GM23338 (cell line): ENCODE measurements at regions not wholly inside any gene's neighbourhood (a gene's known extent, or its start where the extent isn't known, plus 50 kb on each side); places are given as distances from the start of the nearest gene placed in this dataset.

ENCODE experiments used
- CREB1 ChIP-seq: fragments of 250-450 bp; sonication (Bioruptor Pico); IDR thresholded peaks from 2 replicates; pipeline ENCODE4 v1.5.0; 2020; ENCODE audit warnings: low read depth, mild to moderate bottlenecking, moderate library complexity
- CTCF ChIP-seq, 2 experiments: fragments of 200-600 bp in 1 of 2; sonication (generic) in 1 of 2; conservative IDR thresholded peaks; 2 replicates each; pipeline versions ENCODE4 v1.5.1 to v1.6.1; 2016 to 2017; ENCODE audit warnings: antibody characterized with exemption in 2 of 2, low read depth in 2 of 2, mild to moderate bottlenecking in 2 of 2, moderate library complexity in 1 of 2
- ETS1 ChIP-seq: IDR thresholded peaks from 2 replicates; pipeline ENCODE4 v1.6.1; 2016; ENCODE audit warnings: antibody characterized with exemption
- EZH2 ChIP-seq: fragments of 200-600 bp; sonication (generic); IDR thresholded peaks from one replicate; pipeline ENCODE4 v1.8.0; 2017; ENCODE audit warnings: antibody characterized with exemption, mild to moderate bottlenecking, low read depth; ENCODE audit not compliant: unreplicated experiment
- EZH2phosphoT487 ChIP-seq: fragments of 200-600 bp; sonication (generic); IDR thresholded peaks from one replicate; pipeline ENCODE4 v1.8.1; 2018; ENCODE audit warnings: antibody characterized with exemption; ENCODE audit not compliant: unreplicated experiment
- JUNB ChIP-seq: IDR thresholded peaks from one replicate; pipeline ENCODE4 v1.6.1; 2016; ENCODE audit warnings: antibody characterized with exemption; ENCODE audit not compliant: unreplicated experiment
- NANOG ChIP-seq: IDR thresholded peaks from 2 replicates; pipeline ENCODE4 v1.6.1; 2016; ENCODE audit warnings: antibody characterized with exemption, borderline replicate concordance
- POLR2AphosphoS5 ChIP-seq: IDR thresholded peaks from 2 replicates; pipeline ENCODE4 v1.6.1; 2016; ENCODE audit warnings: antibody characterized with exemption, low read depth
- REST ChIP-seq: IDR thresholded peaks from one replicate; pipeline ENCODE4 v1.6.1; 2018; ENCODE audit warnings: antibody characterized with exemption; ENCODE audit not compliant: unreplicated experiment
- STAT1 ChIP-seq: IDR thresholded peaks from one replicate; pipeline ENCODE4 v1.6.1; 2016; ENCODE audit warnings: antibody characterized with exemption; ENCODE audit not compliant: unreplicated experiment
- ZNF114 ChIP-seq: fragments of 250-450 bp; sonication (Bioruptor Pico); IDR thresholded peaks from 2 replicates; pipeline ENCODE4 v1.5.0; 2020; ENCODE audit warnings: mild to moderate bottlenecking, moderate library complexity
- ZNF331 ChIP-seq: fragments of 250-450 bp; sonication (Bioruptor Pico); IDR thresholded peaks from 2 replicates; pipeline ENCODE4 v1.5.0; 2020; ENCODE audit warnings: low read depth, mild to moderate bottlenecking, moderate library complexity
- ZNF462 ChIP-seq: fragments of 250-450 bp; sonication (Bioruptor Pico); IDR thresholded peaks from 2 replicates; pipeline ENCODE4 v1.5.0; 2020; ENCODE audit warnings: mild to moderate bottlenecking, moderate library complexity

GRCh38 chr10:3846736-3847135 is 61.7 kb upstream of the KLF6 start:
- TF ChIP-seq EZH2 = no peak
- TF ChIP-seq CTCF (conservative IDR thresholded peaks at IDR 0.05; ENCODE audit: low read depth in 2 of 2) = no peak
- TF ChIP-seq EZH2phosphoT487 = no peak
- no peak for TF ChIP-seq POLR2AphosphoS5
- no peak for TF ChIP-seq CREB1
- TF ChIP-seq ZNF331 (CRISPR knock-in tag) = no peak
- no peak for TF ChIP-seq REST
- no peak for TF ChIP-seq JUNB
- TF ChIP-seq ETS1 = no peak
- no peak for TF ChIP-seq ZNF114
- no peak for TF ChIP-seq NANOG
- TF ChIP-seq STAT1 = no peak
- no peak for TF ChIP-seq ZNF462 (CRISPR knock-in tag)
